Suprapubic skin (tissue), 4 donors: ENCODE measurements at regions not wholly inside any gene's neighbourhood (a gene's known extent, or its start where the extent isn't known, plus 50 kb on each side); places are given as distances from the start of the nearest gene placed in this dataset.

ENCODE experiments used
- DNase-seq, 2 donors: peaks; one replicate each; pipeline ENCODE4 v3.0.0-alpha.2; 2019; ENCODE audit warnings: low spot score in 2 of 2
- H3K27ac ChIP-seq: fragments of 200-600 bp; sonication (generic); one replicate; pipeline ENCODE4 v1.5.1; 2019
- H3K27me3 ChIP-seq: fragments of 200-600 bp; sonication (generic); one replicate; pipeline ENCODE4 v1.5.1; 2019
- H3K36me3 ChIP-seq: fragments of 200-600 bp; sonication (generic); one replicate; pipeline ENCODE4 v1.5.1; 2019
- H3K4me1 ChIP-seq: fragments of 200-600 bp; sonication (generic); one replicate; pipeline ENCODE4 v1.5.1; 2019
- H3K4me3 ChIP-seq: fragments of 200-600 bp; sonication (generic); one replicate; pipeline ENCODE4 v1.5.1; 2019; ENCODE audit warnings: mild to moderate bottlenecking
- H3K9me3 ChIP-seq: fragments of 200-600 bp; sonication (generic); one replicate; pipeline ENCODE4 v1.5.1; 2019
- CTCF ChIP-seq, 2 donors: fragments of 200-600 bp in 1 of 2; fragments of 450-650 bp in 1 of 2; sonication (generic) in 1 of 2; IDR thresholded peaks; one replicate each; pipeline ENCODE4 v1.5.1; 2016 to 2019; ENCODE audit warnings: antibody characterized with exemption in 2 of 2, mild to moderate bottlenecking in 1 of 2, moderate library complexity in 1 of 2
- EP300 ChIP-seq: sonication (generic); formaldehyde crosslinking; IDR thresholded peaks from one replicate; pipeline ENCODE4 v1.6.1; 2017; ENCODE audit warnings: antibody characterized with exemption
- POLR2A ChIP-seq, 2 donors: fragments of 450-650 bp; IDR thresholded peaks; one replicate each; pipeline ENCODE4 v1.6.1; 2017; ENCODE audit warnings: antibody characterized with exemption in 2 of 2, mild to moderate bottlenecking in 2 of 2, moderate library complexity in 2 of 2
- POLR2AphosphoS5 ChIP-seq, 3 donors: sonication (generic); formaldehyde crosslinking; IDR thresholded peaks; one replicate each; pipeline ENCODE4 v1.6.1; 2017; ENCODE audit warnings: antibody characterized with exemption in 3 of 3
- WGBS: methylation state at CpG from one replicate; pipeline ENCODE4 v1.1.5; 2018; 5-methylcytosine and 5-hydroxymethylcytosine counted together

- DNase-seq = peak; percentile 33 to 77
- no peaks in the 10 kb centered on the region for H3K9me3 ChIP-seq
- TF ChIP-seq POLR2A (IDR thresholded peaks at IDR 0.05) (no peak), EP300 (no peak), CTCF (IDR thresholded peaks at IDR 0.05) (no peak), POLR2AphosphoS5 (IDR thresholded peaks at IDR 0.05) (no peak)
- H3K4me3 ChIP-seq = no peak overlapping the region
- H3K27me3 ChIP-seq = peaks cover 36% of the 10 kb centered on the region
- no peaks in the 10 kb centered on the region for H3K4me1 ChIP-seq
- WGBS = 90% methylated on average over 4 of the region's 13 CpGs
- no peaks in the 10 kb centered on the region for H3K36me3 ChIP-seq
- no peak overlapping the region for H3K27ac ChIP-seq
These were observed 631.6 kb downstream of the BRD1 start for GRCh38 chr22:49196046-49196511.

GRCh38 chr22:49195636-49196035 is 632.0 kb downstream of the BRD1 start:
- no peaks in the 10 kb centered on the region for H3K36me3 ChIP-seq
- no peaks in the 10 kb centered on the region for H3K9me3 ChIP-seq
- H3K4me3 ChIP-seq = no peak overlapping the region
- WGBS = 94% methylated on average over 11 of the region's 14 CpGs
- peak in 1 of 2 donors; percentile 11 for DNase-seq
- peaks cover 36% of the 10 kb centered on the region for H3K27me3 ChIP-seq
- no peak overlapping the region for H3K27ac ChIP-seq
- no peak for TF ChIP-seq EP300
- TF ChIP-seq CTCF (IDR thresholded peaks at IDR 0.05) = no peak
- no peak for TF ChIP-seq POLR2A (IDR thresholded peaks at IDR 0.05)
- TF ChIP-seq POLR2AphosphoS5 (IDR thresholded peaks at IDR 0.05) = no peak
- no peaks in the 10 kb centered on the region for H3K4me1 ChIP-seq

- TF ChIP-seq POLR2AphosphoS5 (IDR thresholded peaks at IDR 0.05) (no peak), CTCF (IDR thresholded peaks at IDR 0.05) (no peak), EP300 (no peak), POLR2A (IDR thresholded peaks at IDR 0.05) (no peak)
- Histone ChIP-seq H3K27ac (no peak overlapping the region), H3K4me1 (no peaks in the 10 kb centered on the region), H3K4me3 (no peak overlapping the region), H3K27me3 (peaks cover 29% of the 10 kb centered on the region), H3K36me3 (no peaks in the 10 kb centered on the region), H3K9me3 (no peaks in the 10 kb centered on the region)
- no peak for DNase-seq
- 88% methylated on average over 11 of the region's 13 CpGs for WGBS
These were observed 633.7 kb downstream of the BRD1 start for GRCh38 chr22:49193901-49194465.

GRCh38 chr22:49193348-49193747 is 634.3 kb downstream of the BRD1 start:
- WGBS = 92% methylated on average over 9 of the region's 14 CpGs
- no peak overlapping the region for H3K27ac ChIP-seq
- no peak for TF ChIP-seq POLR2A (IDR thresholded peaks at IDR 0.05)
- no peak for TF ChIP-seq EP300
- no peak for TF ChIP-seq POLR2AphosphoS5 (IDR thresholded peaks at IDR 0.05)
- TF ChIP-seq CTCF (IDR thresholded peaks at IDR 0.05) = no peak
- DNase-seq = no peak
- no peaks in the 10 kb centered on the region for H3K36me3 ChIP-seq
- no peaks in the 10 kb centered on the region for H3K9me3 ChIP-seq
- H3K4me3 ChIP-seq = no peak overlapping the region
- no peaks in the 10 kb centered on the region for H3K4me1 ChIP-seq
- H3K27me3 ChIP-seq = peaks cover 25% of the 10 kb centered on the region

GRCh38 chr22:49192857-49193250 is 634.8 kb downstream of the BRD1 start:
- H3K4me3 ChIP-seq = no peak overlapping the region
- H3K27me3 ChIP-seq = peaks cover 25% of the 10 kb centered on the region
- H3K9me3 ChIP-seq = no peaks in the 10 kb centered on the region
- no peak for DNase-seq
- no peaks in the 10 kb centered on the region for H3K4me1 ChIP-seq
- 71% methylated on average over 8 of the region's 8 CpGs for WGBS
- H3K27ac ChIP-seq = no peak overlapping the region
- no peaks in the 10 kb centered on the region for H3K36me3 ChIP-seq
- TF ChIP-seq EP300 = no peak
- no peak for TF ChIP-seq POLR2AphosphoS5 (IDR thresholded peaks at IDR 0.05)
- no peak for TF ChIP-seq POLR2A (IDR thresholded peaks at IDR 0.05)
